SK-N-SH treated with all-trans-retinoic acid at 6 μM for 48 hours (cell line): ENCODE measurements at regions not wholly inside any gene's neighbourhood (a gene's known extent, or its start where the extent isn't known, plus 50 kb on each side); places are given as distances from the start of the nearest gene placed in this dataset.

ENCODE experiments used
- ATAC-seq: fragments of 200-7000 bp; cut with Tn5 transposase; 3 replicates; pipeline ENCODE4 v1.9.1; 2020; ENCODE audit warnings: mild to moderate bottlenecking, moderate library complexity
- ARNTL ChIP-seq: fragments of 450-650 bp; formaldehyde crosslinking; IDR thresholded peaks from 2 replicates; pipeline ENCODE4 v1.5.0; 2020; ENCODE audit warnings: low read depth, mild to moderate bottlenecking, moderate library complexity, borderline replicate concordance
- BACH2 ChIP-seq: fragments of 250-450 bp; sonication (Bioruptor Pico); IDR thresholded peaks from 2 replicates; pipeline ENCODE4 v1.9.0; 2021; ENCODE audit warnings: mild to moderate bottlenecking, borderline replicate concordance
- CSDC2 ChIP-seq: fragments of 250-450 bp; sonication (Bioruptor Pico); IDR thresholded peaks from 2 replicates; pipeline ENCODE4 v1.5.0; 2020; ENCODE audit warnings: mild to moderate bottlenecking, moderate library complexity
- ESRRG ChIP-seq: fragments of 250-450 bp; sonication (Bioruptor Pico); IDR thresholded peaks from 2 replicates; pipeline ENCODE4 v1.6.1; 2021; ENCODE audit warnings: mild to moderate bottlenecking
- GLIS3 ChIP-seq: fragments of 250-450 bp; sonication (Bioruptor Pico); IDR thresholded peaks from 2 replicates; pipeline ENCODE4 v1.5.0; 2020; ENCODE audit warnings: mild to moderate bottlenecking, moderate library complexity
- ISL1 ChIP-seq: fragments of 250-450 bp; sonication (Bioruptor Pico); IDR thresholded peaks from 2 replicates; pipeline ENCODE4 v2.1.2; 2022; ENCODE audit warnings: mild to moderate bottlenecking, moderate library complexity
- OSR1 ChIP-seq: fragments of 250-450 bp; sonication (Bioruptor Pico); IDR thresholded peaks from 2 replicates; pipeline ENCODE4 v1.8.0; 2022; ENCODE audit warnings: moderate library complexity, mild to moderate bottlenecking, inconsistent platforms
- PATZ1 ChIP-seq: fragments of 250-450 bp; sonication (Bioruptor Pico); IDR thresholded peaks from 2 replicates; pipeline ENCODE4 v1.8.0; 2020; ENCODE audit warnings: mild to moderate bottlenecking, moderate library complexity, borderline replicate concordance
- POU6F1 ChIP-seq: fragments of 250-450 bp; sonication (Bioruptor Pico); IDR thresholded peaks from 2 replicates; pipeline ENCODE4 v1.8.0; 2021; ENCODE audit warnings: low read depth, mild to moderate bottlenecking, moderate library complexity, borderline replicate concordance
- PPARA ChIP-seq: fragments of 250-450 bp; sonication (Bioruptor Pico); IDR thresholded peaks from 2 replicates; pipeline ENCODE4 v1.5.0; 2020; ENCODE audit warnings: mild to moderate bottlenecking, borderline replicate concordance
- RARB ChIP-seq: fragments of 250-450 bp; sonication (Bioruptor Pico); IDR thresholded peaks from 2 replicates; pipeline ENCODE4 v1.8.0; 2021; ENCODE audit warnings: mild to moderate bottlenecking, moderate library complexity
- SNAI2 ChIP-seq: fragments of 250-450 bp; sonication (Bioruptor Pico); IDR thresholded peaks from 2 replicates; pipeline ENCODE4 v1.5.0; 2020; ENCODE audit warnings: mild to moderate bottlenecking, moderate library complexity
- TCF4 ChIP-seq: fragments of 250-450 bp; sonication (Bioruptor Pico); IDR thresholded peaks from 2 replicates; pipeline ENCODE4 v1.8.0; 2021; ENCODE audit warnings: mild to moderate bottlenecking, moderate library complexity, borderline replicate concordance
- TOX ChIP-seq: fragments of 250-450 bp; sonication (Bioruptor Pico); IDR thresholded peaks from 2 replicates; pipeline ENCODE4 v1.8.0; 2021; ENCODE audit warnings: mild to moderate bottlenecking, moderate library complexity, borderline replicate concordance
- TSHZ2 ChIP-seq: fragments of 250-450 bp; sonication (Bioruptor Pico); IDR thresholded peaks from 2 replicates; pipeline ENCODE4 v1.5.0; 2020; ENCODE audit warnings: mild to moderate bottlenecking, moderate library complexity
- ZC3H10 ChIP-seq: fragments of 250-450 bp; sonication (Bioruptor Pico); IDR thresholded peaks from 2 replicates; pipeline ENCODE4 v1.5.1; 2021; ENCODE audit warnings: mild to moderate bottlenecking, moderate library complexity
- ZFP3 ChIP-seq: fragments of 250-450 bp; sonication (Bioruptor Pico); IDR thresholded peaks from 2 replicates; pipeline ENCODE4 v1.5.0; 2020; ENCODE audit warnings: mild to moderate bottlenecking, moderate library complexity
- ZFP30 ChIP-seq: fragments of 450-650 bp; formaldehyde crosslinking; IDR thresholded peaks from 2 replicates; pipeline ENCODE4 v1.5.0; 2022; ENCODE audit warnings: mild to moderate bottlenecking, moderate library complexity
- ZNF565 ChIP-seq: fragments of 450-650 bp; formaldehyde crosslinking; conservative IDR thresholded peaks from 2 replicates; pipeline ENCODE4 v1.5.0; 2020; ENCODE audit warnings: low read depth, mild to moderate bottlenecking, moderate library complexity
- ZNF70 ChIP-seq: fragments of 450-650 bp; formaldehyde crosslinking; IDR thresholded peaks from 2 replicates; pipeline ENCODE4 v1.5.0; 2020; ENCODE audit warnings: mild to moderate bottlenecking, moderate library complexity
- ZNF8 ChIP-seq: fragments of 450-650 bp; formaldehyde crosslinking; IDR thresholded peaks from 2 replicates; pipeline ENCODE4 v1.5.0; 2020; ENCODE audit warnings: mild to moderate bottlenecking, moderate library complexity

DNA sequence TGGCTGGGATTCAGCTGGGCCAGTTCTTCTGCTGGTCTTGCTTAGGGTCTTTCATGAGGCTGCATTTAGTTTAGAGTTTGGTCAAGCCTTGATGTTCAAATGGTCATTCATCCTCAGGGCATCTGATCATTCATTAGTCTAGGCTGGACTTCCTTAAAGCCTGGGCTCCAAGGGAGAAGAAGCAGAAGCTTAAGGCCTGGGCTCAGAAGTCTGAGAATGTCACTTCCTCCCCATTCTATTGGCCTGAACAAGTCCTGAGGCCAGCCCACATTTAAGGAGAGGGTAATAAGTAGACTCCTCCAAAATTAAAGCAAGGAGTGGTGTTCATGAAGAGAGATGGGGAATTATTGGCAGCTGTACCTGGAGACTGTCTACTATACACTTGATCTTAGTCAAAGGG, 193.2 kb upstream of the HABP2 start:
- no peak for ATAC-seq

GRCh38 chr10:113360870-113361269, 192.0 kb upstream of the HABP2 start:
- no peak for TF ChIP-seq BACH2 (CRISPR knock-in tag)
- TF ChIP-seq POU6F1 (CRISPR knock-in tag) = no peak
- no peak for TF ChIP-seq ZFP30
- TF ChIP-seq ISL1 (CRISPR knock-in tag) = no peak
- no peak for TF ChIP-seq OSR1 (CRISPR knock-in tag)
- no peak for TF ChIP-seq GLIS3
- TF ChIP-seq CSDC2 (CRISPR knock-in tag) = no peak
- TF ChIP-seq TCF4 (CRISPR knock-in tag) = no peak
- TF ChIP-seq SNAI2 (CRISPR knock-in tag) = no peak
- TF ChIP-seq RARB (CRISPR knock-in tag) = no peak
- no peak for TF ChIP-seq TOX (CRISPR knock-in tag)
- no peak for TF ChIP-seq ARNTL (CRISPR knock-in tag)
- TF ChIP-seq TSHZ2 = no peak
- no peak for TF ChIP-seq ZNF70 (CRISPR knock-in tag)
- TF ChIP-seq ZFP3 (CRISPR knock-in tag) = no peak
- TF ChIP-seq ESRRG (CRISPR knock-in tag) = no peak
- no peak for TF ChIP-seq ZNF8 (CRISPR knock-in tag)
- no peak for TF ChIP-seq ZNF565
- ATAC-seq = peak; percentile 46

More for the DNA sequence above, 193.2 kb upstream of the HABP2 start:
- TF ChIP-seq CSDC2 (CRISPR knock-in tag) (no peak), PPARA (CRISPR knock-in tag) (no peak), ZNF565 (no peak), ISL1 (CRISPR knock-in tag) (no peak), ZNF8 (CRISPR knock-in tag) (no peak), ZNF70 (CRISPR knock-in tag) (no peak), SNAI2 (CRISPR knock-in tag) (no peak), ZC3H10 (no peak), ZFP3 (CRISPR knock-in tag) (no peak), TSHZ2 (no peak), POU6F1 (CRISPR knock-in tag) (no peak), BACH2 (CRISPR knock-in tag) (no peak), ZFP30 (no peak), GLIS3 (no peak), PATZ1 (CRISPR knock-in tag) (no peak), RARB (CRISPR knock-in tag) (no peak), OSR1 (CRISPR knock-in tag) (no peak), TCF4 (CRISPR knock-in tag) (no peak)
